GDM1 (cell line): ENCODE measurements at regions not wholly inside any gene's neighbourhood (a gene's known extent, or its start where the extent isn't known, plus 50 kb on each side); places are given as distances from the start of the nearest gene placed in this dataset.
"Not testable (repeated sequence)": the region's sequence is repeated elsewhere in the genome, so short reads cannot be mapped to it uniquely, and the experiment has no call there.

Experiments
- DNase-seq: peaks from one replicate; lab custom pipeline; 2025; lab: John Stamatoyannopoulos, UW

DNA sequence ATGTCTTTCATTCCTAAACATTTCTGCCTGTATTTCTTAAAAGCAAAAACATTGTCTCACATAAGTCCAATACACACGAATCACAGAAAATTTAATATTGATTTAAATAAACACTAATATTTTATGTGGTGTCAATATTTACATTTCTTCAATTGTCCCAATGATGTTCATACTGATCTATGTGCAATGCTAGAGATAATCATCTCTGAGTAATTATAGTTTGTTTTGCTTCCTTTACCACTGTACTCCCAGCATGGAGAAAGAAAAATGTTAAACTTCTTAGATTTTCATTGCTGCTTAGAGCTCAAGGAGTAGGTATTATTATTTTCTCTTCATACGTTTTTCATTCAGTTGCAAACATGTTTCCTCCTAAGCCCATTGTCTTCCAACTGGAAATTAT, 434.2 kb upstream of the PRR20A start:
- DNase-seq, result no peak

DNA sequence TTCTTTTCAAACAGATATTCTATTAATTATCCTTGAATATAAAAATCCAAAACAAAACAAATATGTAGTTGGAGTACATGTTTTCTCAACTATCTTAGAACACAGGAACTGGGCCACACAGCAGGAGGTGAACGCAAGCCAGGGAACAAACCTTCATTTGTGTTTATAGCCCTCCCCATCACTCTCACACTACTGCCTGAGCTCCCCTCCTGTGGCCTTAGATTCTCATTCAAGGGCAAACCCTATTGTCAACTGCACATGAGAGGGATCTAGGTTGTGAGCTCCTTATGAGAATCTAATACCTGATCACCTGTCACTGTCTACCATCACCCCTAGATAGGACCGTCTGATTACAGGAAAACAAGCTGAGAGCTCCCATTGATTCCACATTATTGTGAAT, 427.1 kb upstream of the PRR20A start:
- no peak for DNase-seq

DNA sequence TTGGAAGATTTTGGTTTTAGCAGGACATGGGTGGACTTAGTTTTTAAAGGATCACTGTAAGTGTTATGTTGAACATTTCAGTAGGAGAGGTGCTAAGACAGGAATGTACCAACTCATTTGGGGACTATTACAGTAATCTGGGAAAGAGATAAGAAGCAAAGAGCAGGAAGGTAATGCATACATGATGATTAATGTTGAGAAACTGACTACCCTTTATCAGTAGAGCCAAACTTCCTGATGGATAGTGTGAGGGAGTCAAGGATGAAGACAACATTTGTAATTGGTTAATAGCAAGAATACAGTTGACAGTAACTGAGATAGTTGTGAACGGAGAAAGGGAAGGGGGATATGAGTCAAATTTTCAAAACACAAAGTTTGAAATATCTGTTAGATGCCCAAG, 421.9 kb upstream of the PRR20A start:
- DNase-seq, result no peak

DNA sequence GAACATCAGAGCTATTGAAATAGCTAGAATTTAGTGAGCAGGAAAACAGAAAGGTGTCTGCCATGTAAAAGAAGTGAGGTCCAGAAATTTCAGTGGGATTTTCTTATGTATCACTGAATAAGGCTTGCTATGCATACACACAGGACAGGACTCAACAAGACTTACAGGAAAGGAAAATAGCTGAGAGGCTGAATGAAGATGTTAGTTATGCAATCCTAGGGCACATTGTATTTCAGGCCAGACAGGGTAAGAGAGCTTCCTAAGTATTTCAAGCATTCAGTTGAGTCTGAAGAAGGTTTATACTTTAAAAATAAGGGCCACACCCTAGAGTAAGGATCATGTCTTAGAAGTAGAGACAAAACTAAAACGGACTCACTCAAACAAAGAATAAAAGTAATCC, 419.9 kb upstream of the PRR20A start:
- DNase-seq, result no peak

DNA sequence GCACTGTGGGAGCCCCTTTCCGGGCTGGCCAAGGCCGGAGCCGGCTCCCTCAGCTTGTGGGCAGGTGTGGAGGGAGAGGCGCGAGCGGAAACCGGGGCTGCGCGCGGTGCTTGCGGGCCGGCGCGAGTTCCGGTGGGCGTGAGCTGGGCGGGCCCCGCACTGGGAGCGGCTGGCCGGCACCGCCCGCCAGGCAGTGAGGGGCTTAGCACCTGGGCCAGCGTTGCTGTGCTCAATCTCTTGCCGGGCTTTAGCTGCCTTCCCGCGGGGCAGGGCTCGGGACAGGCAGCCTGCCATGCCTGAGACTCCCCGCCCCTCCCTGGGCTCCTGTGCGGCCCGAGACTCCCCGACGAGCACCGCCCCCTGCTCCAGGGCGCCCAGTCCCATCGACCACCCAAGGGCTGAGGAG, 405.2 kb upstream of the PRR20A start:
- DNase-seq, result no peak

DNA sequence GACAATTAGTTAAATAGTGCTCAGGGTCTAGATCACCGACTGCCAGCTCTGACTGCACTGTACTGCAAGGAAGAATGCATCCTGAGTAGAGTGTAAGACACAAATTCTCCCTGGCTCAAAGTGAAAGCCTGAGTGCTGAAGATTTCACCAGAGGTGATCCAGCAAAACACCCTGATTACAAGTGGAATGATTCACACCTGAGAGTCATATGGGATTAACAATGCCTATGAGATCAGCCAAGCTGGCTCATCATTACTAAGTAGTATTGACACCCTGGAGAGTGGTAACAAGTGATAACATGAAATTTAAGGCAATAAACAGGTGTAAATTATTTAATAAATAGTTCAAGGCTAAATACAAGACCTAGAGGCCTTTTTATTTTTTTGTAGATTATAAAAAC, 403.8 kb upstream of the PRR20A start:
- DNase-seq, result no peak

DNA sequence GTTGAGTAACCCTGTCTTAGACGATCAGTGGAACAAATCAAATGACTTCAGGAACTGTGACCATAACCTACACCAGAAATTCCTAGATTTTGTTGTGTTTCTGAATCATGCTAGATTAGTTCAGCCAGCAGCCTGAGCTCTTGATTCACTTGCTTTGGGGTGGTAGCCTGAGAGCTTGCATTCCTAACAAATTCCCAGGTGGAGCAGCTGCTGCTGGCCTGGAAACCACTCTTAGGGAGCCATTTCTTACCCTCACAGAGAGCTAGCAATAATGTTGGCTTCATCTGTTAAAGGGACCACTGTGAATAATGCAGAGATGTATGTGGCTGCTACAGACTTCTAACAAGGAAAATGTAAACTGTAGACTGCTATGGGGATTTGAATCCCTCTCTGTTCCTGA, 388.1 kb upstream of the PRR20A start:
- no peak for DNase-seq

DNA sequence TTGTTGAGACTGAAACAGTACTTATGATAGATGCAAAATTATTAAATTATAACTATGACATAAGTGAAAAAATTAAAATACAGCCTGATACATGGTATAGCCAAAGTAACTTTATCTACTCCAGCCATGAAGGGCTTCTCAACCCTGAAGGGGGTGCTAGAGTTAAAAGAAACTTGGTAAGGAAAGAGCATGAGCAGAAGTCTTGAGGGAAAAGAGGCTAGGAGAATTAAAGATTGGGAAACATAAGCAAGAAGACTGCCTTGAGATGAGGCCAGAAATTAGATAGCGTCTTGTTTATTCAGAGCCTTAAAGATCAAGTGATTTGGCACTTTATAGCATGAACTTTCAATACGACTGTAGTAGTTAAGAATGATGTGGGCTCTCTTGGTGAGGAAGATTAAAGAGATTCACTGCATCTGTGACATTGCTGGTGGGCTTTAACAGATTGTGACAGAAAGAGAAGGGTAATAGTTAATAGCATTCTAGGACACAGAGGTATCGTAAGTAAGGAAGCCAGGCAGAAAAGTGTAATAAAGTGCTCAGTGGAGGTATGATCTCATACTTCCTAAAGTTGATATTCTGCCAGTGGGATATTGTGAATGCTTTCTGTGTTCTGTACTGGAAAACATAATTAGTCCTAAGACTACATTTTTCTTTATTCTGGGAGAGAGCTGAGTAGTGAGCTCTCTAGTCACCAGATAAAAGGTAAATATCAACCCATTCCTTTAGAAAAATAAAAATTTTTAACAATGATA, 385.4 kb upstream of the PRR20A start:
- no peak for DNase-seq

DNA sequence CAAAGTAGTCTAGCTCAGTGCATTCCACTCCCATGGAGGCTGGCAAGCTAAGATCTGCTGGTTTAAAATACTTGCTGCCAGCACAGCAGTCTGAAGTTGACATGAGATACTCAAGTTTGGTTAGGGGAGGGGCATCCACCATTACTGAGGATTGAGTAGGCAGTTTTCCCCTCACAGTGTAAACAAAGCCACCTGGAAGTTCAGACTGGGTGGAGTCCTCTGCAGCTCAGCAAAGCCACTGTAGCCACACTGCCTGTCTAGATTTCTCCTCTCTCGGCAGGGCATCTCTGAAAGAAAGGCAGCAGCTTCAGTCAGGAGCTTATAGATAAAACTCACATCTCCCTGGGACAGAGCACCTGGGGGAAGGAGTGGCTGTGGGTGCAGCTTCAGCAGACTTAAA, 377.4 kb upstream of the PRR20A start:
- not testable (repeated sequence) for DNase-seq

DNA sequence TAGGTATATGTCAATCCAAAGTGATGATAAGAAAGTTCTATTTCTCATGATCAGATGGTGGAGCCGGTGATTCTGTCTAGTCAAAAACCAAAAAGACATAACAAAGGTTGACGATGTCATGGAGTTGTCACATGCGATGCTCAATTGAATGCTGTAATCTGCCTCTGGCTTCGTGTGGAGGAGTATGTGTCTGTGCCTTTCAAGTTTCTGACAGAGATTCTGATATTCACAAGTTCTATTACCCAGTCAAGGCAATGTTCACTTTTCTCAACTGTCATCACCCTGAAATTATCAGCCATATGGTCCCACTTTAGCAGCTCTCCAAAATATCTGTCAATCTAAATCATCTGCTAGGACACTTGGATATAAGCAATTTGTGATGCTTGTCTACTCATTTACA, 367.6 kb upstream of the PRR20A start:
- DNase-seq, result no peak

DNA sequence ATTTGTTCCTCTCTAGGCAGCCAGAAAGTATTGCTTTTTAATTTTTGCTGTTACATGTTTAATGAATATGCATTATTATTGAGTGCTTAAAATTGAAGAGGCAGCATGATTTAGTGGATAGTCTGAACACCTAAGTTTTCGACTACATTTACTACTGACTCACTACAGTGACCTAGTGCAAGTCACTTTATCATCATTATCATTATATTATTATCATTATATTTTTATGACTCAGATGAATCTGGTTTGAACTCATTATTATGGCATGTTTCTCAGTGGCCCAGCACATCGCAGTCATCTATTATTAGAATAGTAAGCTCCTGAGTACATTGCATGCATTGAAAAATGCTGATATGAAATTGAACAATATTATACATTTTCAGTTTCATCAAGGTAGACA, 351.2 kb upstream of the PRR20A start:
- DNase-seq, result no peak

DNA sequence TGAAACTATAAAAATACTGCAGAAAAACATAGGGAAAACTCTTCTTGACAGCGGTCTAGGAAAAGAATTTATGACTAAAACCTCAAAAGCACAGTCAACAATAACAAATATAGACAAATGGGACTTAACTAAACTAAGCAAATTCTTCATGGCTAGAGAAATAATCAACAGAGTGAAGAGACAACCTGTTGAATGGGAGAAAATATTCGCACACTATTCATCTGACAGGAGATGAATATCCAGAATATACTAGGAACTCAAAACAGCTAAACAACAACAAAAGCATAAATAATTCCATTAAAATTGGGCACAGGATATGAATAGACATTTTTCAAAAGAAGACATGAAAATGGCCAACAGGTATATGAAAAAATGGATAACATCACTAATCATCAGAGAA, 303.6 kb upstream of the PRR20A start:
- DNase-seq, result no peak

DNA sequence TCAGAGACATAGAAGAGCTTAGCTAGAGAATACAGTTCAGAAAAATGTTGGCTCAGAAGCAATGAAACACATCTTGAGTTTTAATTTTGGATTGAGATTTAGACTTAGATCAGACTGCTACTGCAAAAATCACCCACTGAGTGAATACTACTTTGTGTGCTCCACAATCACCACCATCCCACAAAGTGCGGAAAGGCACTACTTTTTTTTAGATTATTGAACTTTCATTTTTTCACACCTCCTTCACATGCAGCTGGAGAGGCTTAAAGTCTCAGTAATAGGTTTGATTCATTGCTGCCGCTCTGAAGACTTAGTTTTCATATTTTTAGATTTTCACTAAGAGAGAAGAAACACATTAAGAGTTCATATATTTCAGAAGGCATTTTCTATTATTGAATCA, 289.9 kb upstream of the PRR20A start:
- no peak for DNase-seq

DNA sequence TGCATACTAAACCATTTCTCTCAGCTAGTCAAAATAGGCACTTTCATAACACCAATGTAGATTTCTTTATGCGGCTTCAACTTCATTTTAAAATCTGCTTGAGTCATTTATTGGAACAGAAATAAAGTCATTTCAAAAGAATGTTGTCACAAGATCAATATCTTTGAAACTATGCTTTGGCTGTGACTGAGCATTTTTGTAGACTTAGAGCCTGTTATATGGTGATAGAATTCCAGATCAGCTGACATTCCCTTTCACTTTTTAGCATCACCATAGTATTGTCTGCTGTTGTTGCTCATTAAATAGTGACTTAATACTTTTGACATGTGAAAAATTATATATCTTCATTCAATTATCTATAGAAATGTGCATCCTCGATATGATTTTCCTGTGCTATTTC, 279.2 kb upstream of the PRR20A start:
- DNase-seq, result no peak

DNA sequence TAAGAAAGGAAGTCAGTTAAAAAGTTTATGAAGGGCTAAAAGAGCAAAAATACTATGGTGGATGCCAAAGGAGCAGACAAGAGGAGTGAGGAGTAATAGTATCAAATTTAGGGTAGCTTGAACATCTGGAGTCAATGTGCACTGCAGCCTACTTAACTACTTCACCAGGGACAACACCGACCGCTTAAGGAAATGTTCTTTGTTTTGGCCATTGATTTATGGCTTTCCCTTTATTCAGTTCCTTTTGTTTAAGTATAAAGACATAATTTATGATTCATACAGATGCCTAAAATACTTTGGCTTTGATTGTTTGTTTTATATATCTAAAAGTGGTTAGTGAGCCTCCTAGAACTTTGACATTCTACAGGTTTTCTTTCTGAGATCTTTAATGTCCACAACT, 276.3 kb upstream of the PRR20A start:
- no peak for DNase-seq

DNA sequence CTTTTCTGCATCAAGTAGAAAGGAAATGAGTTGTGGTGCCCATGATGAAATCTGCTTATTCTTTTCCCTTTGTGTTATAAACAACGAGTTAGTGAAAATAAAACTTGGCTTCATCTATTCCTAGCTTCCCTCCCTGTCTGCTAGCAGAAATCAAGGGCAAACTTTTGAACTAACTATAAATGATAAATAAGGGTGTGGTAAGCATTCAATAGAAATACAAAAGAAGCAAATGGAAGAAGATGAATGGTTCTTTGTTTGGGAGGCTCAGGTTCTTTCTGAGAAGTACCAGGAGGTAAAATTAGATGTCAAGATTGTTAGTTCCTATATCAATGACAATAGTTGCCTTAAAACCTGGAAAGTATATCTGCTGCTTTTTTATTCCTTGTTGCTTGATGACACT, 275.3 kb upstream of the PRR20A start:
- DNase-seq, result no peak

DNA sequence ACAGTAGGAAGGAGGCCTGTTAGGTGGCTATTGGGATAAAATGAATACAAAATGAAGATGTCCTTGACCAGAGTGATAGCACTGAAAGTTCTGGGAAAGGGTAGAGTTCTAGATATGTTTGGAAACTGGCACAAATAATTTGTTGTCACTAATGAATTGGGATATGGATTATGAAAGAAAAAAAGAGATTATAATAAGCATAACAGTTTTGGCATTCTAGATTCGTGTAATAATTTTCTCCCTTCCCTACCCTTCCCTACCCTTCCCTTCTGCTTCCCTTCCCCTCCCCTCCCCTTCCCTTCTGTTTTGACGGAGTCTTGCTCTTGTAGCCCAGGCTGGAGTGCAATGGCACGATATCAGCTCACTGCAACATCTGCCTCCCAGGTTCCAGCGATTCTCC, 271.0 kb upstream of the PRR20A start:
- DNase-seq, result no peak

DNA sequence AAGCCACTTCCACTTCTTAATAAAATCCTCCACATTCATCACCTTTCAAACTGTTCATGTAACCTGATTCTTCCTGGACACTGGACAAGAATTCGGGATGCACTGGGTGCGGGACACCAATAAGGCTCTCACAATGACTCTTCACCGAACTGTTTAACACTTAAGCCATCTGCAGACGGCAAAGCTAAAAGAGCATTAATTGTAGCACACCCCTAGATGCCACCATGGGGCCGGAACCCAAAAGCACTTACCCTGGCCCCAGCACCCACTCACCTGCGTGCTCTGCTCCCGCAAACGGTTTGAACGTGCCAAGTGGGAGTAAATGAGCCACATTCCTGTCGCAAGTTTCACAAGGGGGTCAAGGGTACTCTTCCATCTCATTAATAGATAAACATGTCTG, 254.3 kb upstream of the PRR20A start:
- no peak for DNase-seq

DNA sequence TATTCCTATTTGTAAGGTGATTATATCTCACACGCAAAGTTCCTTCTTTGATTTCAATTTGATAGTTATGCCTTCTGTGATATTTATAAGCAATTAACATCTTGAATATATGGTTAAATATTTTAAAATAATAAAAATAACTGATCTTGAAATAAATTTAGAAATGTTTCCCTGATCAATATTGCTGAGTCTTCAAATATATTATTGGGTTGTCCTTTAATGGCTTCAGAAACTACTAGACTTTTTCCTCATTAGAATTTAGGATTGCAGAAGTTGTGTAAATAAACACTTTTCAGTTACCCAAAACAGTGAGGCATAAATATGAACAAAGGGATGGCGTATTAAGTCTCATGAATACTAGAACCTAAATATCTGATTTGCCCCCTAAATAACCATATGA, 252.3 kb upstream of the PRR20A start:
- DNase-seq, result no peak

DNA sequence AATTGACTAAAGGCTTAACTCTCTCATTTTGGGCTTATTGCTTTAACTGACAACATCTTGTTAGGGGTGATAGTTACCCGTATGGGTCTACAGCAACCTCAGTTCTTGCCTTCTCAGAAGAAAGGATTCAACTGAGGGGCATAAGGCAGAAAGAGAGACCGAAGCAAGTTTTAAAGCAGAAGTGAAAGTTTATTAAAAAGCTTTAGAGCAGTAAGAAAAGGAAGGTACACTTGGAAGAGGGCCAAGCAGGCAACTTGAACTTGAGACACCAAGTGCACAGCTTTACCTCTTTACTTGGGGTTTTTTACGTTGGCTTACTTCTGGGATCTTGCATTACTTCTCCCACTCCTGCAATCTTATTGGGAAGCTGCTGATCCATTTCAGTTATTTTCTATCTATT, 246.9 kb upstream of the PRR20A start:
- DNase-seq, result no peak

DNA sequence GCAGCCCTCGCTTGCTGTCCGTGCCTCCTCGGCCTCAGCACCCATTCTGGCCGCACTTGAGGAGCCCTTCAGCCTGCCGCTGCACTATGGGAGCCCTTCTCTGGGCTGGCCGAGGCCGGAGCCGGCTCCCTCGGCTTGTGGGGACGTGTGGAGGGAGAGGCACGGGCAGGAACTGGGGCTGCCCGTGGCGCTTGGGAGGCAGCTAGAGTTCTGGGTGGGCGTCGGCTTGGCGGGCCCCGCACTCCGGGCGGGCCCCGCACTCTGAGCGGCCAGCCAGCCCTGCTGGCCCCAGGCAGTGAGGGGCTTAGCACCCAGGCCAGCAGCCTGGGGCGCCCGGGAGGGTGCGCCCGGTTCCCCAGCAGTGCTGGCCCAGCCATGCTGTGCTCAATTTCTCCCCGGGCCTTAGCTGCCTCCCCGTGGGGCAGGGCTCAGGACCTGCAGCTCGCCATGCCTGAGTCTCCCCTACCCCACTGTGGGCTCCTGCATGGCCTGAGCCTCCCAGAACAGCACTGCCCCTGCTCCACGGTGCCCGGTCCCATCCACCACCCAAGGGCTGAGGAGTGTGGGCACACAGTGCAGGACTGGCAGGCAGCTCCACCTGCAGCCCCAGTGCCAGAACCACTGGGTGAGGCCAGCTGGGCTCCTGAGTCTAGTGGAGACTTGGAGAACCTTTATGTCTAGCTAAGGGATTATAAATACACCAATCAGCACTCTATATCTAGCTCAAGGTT, 240.0 kb upstream of the PRR20A start:
- no peak for DNase-seq

DNA sequence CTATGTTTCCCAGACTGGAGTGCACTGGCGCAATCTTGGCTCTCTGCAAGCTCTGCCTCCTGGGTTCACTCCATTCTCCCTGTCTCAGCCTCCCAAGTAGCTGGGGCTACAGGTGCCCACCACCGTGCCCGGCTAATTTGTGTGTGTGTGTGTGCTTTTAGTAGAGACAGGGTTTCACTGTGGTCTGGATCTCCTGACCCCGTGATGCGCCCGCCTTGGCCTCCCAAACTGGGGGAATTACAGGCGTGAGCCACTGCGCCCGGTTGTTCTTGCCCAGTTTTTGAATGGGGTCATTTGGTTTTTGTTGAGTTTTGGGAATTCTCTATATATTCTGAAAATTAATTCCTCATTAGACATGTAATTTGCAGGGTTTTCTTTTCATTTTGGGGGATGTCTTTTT, 238.4 kb upstream of the PRR20A start:
- no peak for DNase-seq

DNA sequence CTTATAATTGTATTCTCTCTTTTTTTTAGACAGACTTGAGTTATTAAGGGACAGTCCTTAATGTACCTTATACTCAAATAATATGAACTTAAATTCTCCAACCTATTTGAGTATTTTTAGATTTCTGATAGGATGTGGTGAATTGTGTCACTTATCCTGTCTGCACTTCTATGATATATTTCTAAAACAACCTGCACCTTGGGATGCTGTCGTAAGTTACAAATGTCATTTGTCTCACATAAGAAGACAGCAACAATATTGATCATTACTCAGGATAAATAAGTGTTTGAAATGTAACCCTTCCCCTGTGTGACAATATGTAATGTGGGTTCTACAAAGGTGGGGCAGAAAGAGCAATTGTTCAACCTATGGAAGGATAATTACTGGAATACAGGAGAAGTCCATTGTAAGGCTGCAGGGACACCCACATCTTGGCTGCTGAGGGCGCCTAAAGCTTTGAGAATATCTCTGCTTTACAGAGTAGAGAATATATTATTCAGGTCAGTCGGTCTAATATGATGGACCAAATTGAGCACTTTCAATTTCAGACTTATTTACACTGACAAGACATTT, 236.9 kb upstream of the PRR20A start:
- DNase-seq, result no peak

DNA sequence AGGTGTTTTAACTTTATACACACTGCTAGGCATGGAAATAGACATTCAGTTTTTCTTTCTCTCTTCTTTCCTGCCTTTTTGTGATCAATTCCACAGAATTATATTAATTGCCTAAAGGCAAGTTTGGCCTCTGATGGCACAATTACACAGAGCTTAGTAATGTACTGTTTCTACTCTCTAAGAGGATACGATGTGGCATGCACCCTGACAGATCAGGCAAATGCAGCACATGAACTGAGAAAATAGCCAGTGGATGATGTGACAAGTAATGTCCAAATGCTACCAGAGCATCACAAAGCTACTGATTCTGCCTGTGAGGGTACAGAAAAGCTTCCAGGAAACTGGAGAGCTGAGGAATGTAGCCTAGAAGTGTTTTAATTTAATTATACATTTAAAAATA, 233.8 kb upstream of the PRR20A start:
- no peak for DNase-seq
